Stomach (tissue), 4 donors: ENCODE measurements at regions not wholly inside any gene's neighbourhood (a gene's known extent, or its start where the extent isn't known, plus 50 kb on each side); places are given as distances from the start of the nearest gene placed in this dataset.

ENCODE experiments used
- CTCF ChIP-seq, 7 experiments: fragments of 450-650 bp in 4 of 7; fragments of 200-600 bp in 3 of 7; sonication (generic) in 3 of 7; IDR thresholded peaks; one replicate each; pipeline ENCODE4 v1.5.1; 2016 to 2019; ENCODE audit warnings: antibody characterized with exemption in 7 of 7, control low read depth in 2 of 7, mild to moderate bottlenecking in 1 of 7
- POLR2A ChIP-seq, 4 donors: fragments of 450-650 bp; IDR thresholded peaks; one replicate each; pipeline ENCODE4 v1.6.1; 2016; ENCODE audit warnings: antibody characterized with exemption in 4 of 4, control low read depth in 2 of 4, mild to moderate bottlenecking in 1 of 4, moderate library complexity in 1 of 4
- POLR2AphosphoS5 ChIP-seq, 3 donors: sonication (generic); formaldehyde crosslinking; IDR thresholded peaks; one replicate each; pipeline ENCODE4 v1.6.1; 2016; ENCODE audit warnings: antibody characterized with exemption in 3 of 3

DNA sequence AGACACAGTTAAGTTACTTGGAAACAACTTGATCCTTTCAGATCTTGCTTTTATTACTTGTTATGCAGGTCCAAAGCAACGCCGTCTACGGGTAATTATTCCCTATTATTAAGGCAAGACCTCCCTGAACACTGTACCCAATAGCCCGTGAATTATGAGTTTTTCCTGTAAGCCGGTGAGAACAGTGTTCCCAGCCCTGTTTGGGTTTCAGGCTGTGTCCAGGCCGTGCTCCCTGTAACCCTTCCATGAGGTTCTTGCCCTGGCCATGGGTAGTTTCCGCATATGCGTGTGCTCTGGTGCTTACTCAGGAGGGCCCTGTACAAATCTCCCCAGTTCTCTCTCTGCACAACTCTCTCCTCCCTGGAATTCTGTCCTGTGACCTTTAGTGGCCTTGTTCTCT is 65.6 kb upstream of the CNOT6 start:
- TF ChIP-seq CTCF (IDR thresholded peaks at IDR 0.05) (no peak), POLR2AphosphoS5 (IDR thresholded peaks at IDR 0.05) (no peak), POLR2A (IDR thresholded peaks at IDR 0.05) (no peak)
